Ishikawa (cell line): ENCODE measurements at regions not wholly inside any gene's neighbourhood (a gene's known extent, or its start where the extent isn't known, plus 50 kb on each side); places are given as distances from the start of the nearest gene placed in this dataset.

ENCODE experiments used
- CEBPB ChIP-seq: IDR thresholded peaks from 2 replicates; pipeline ENCODE4 v1.6.1; 2012
- CREB1 ChIP-seq: IDR thresholded peaks from 2 replicates; pipeline ENCODE4 v1.6.1; 2012; ENCODE audit warnings: low read depth
- EGR1 ChIP-seq: IDR thresholded peaks from 2 replicates; pipeline ENCODE4 v1.6.1; 2012
- EP300 ChIP-seq: IDR thresholded peaks from 2 replicates; pipeline ENCODE4 v1.6.1; 2012; ENCODE audit warnings: borderline replicate concordance
- FOXM1 ChIP-seq: IDR thresholded peaks from 2 replicates; pipeline ENCODE4 v1.6.1; 2012; ENCODE audit warnings: low read depth, borderline replicate concordance
- MAX ChIP-seq: IDR thresholded peaks from 2 replicates; pipeline ENCODE4 v1.6.1; 2012
- NFIC ChIP-seq: IDR thresholded peaks from 2 replicates; pipeline ENCODE4 v1.6.1; 2012
- RAD21 ChIP-seq: IDR thresholded peaks from 2 replicates; pipeline ENCODE4 v1.6.1; 2012; ENCODE audit warnings: low read depth
- REST ChIP-seq: IDR thresholded peaks from 2 replicates; pipeline ENCODE4 v1.6.1; 2012; ENCODE audit warnings: low read depth, mild to moderate bottlenecking
- TAF1 ChIP-seq: IDR thresholded peaks from 2 replicates; pipeline ENCODE4 v1.6.1; 2012; ENCODE audit warnings: low read depth, mild to moderate bottlenecking
- TCF12 ChIP-seq: IDR thresholded peaks from 2 replicates; pipeline ENCODE4 v1.6.1; 2012; ENCODE audit warnings: low read depth
- TEAD4 ChIP-seq: IDR thresholded peaks from 2 replicates; pipeline ENCODE4 v1.6.1; 2012
- USF1 ChIP-seq: IDR thresholded peaks from 2 replicates; pipeline ENCODE4 v1.6.1; 2012
- YY1 ChIP-seq: IDR thresholded peaks from 2 replicates; pipeline ENCODE4 v1.6.1; 2012; ENCODE audit warnings: low read depth
- ZBTB7A ChIP-seq: IDR thresholded peaks from 2 replicates; pipeline ENCODE4 v1.6.1; 2012; ENCODE audit warnings: low read depth

- TF ChIP-seq ZBTB7A (no peak), EGR1 (no peak), NFIC (no peak), CEBPB (no peak), USF1 (no peak), YY1 (no peak), TEAD4 (no peak), EP300 (no peak), RAD21 (no peak), REST (no peak), TCF12 (no peak), CREB1 (no peak), TAF1 (no peak), MAX (no peak), FOXM1 (no peak)
Measured at GRCh38 chr1:218548764-218549163, 203.6 kb downstream of the TGFB2 start.

GRCh38 chr1:218553197-218553596 lies 208.1 kb downstream of the TGFB2 start:
- no peak for TF ChIP-seq TAF1
- TF ChIP-seq ZBTB7A: no peak
- no peak for TF ChIP-seq NFIC
- TF ChIP-seq EP300: no peak
- TF ChIP-seq FOXM1: no peak
- no peak for TF ChIP-seq REST
- TF ChIP-seq USF1: no peak
- TF ChIP-seq TEAD4: no peak
- no peak for TF ChIP-seq TCF12
- TF ChIP-seq EGR1: no peak
- TF ChIP-seq CREB1: no peak
- TF ChIP-seq YY1: no peak
- TF ChIP-seq MAX: no peak
- TF ChIP-seq CEBPB: no peak
- no peak for TF ChIP-seq RAD21

GRCh38 chr1:218556016-218556415 lies 210.9 kb downstream of the TGFB2 start:
- TF ChIP-seq FOXM1: no peak
- no peak for TF ChIP-seq EGR1
- no peak for TF ChIP-seq ZBTB7A
- no peak for TF ChIP-seq EP300
- no peak for TF ChIP-seq TAF1
- no peak for TF ChIP-seq YY1
- no peak for TF ChIP-seq TCF12
- TF ChIP-seq USF1: no peak
- no peak for TF ChIP-seq CREB1
- no peak for TF ChIP-seq RAD21
- TF ChIP-seq REST: no peak
- no peak for TF ChIP-seq CEBPB
- no peak for TF ChIP-seq TEAD4
- no peak for TF ChIP-seq MAX

GRCh38 chr1:218557731-218558130 lies 212.6 kb downstream of the TGFB2 start:
- TF ChIP-seq MAX (0 out of 2 replicates have a peak, but pooled peaks have one; percentile 17), EP300 (peak; percentile 35; the same call in 1 of the 2 replicates), YY1 (0 out of 2 replicates have a peak, but pooled peaks have one; percentile 12), FOXM1 (no peak), CREB1 (no peak), CEBPB (no peak), TEAD4 (no peak), USF1 (no peak), TCF12 (no peak), ZBTB7A (no peak), EGR1 (no peak), NFIC (peak; percentile 96), TAF1 (no peak)
